WERI-Rb-1 (cell line): ENCODE measurements at regions not wholly inside any gene's neighbourhood (a gene's known extent, or its start where the extent isn't known, plus 50 kb on each side); places are given as distances from the start of the nearest gene placed in this dataset.

ENCODE experiments used
- DNase-seq: peaks from one replicate; pipeline ENCODE4 v3.0.0-alpha.2; 2020
- H3K27ac ChIP-seq: fragments of 250-450 bp; sonication (Bioruptor Pico); 2 replicates; pipeline ENCODE4 v1.5.1; 2020; ENCODE audit warnings: mild to moderate bottlenecking, moderate library complexity
- H3K27me3 ChIP-seq: fragments of 250-450 bp; sonication (Bioruptor Pico); 2 replicates; pipeline ENCODE4 v1.5.1; 2021; ENCODE audit warnings: mild to moderate bottlenecking, low read depth, moderate library complexity; ENCODE audit not compliant: insufficient read depth, severe bottlenecking
- H3K36me3 ChIP-seq: fragments of 250-450 bp; sonication (Bioruptor Pico); 2 replicates; pipeline ENCODE4 v1.5.1; 2020; ENCODE audit warnings: mild to moderate bottlenecking, moderate library complexity
- H3K4me3 ChIP-seq: 2 replicates; pipeline ENCODE4 v1.5.1; 2011; ENCODE audit warnings: low read depth, mild to moderate bottlenecking, control low read depth, low read length
- H3K9me3 ChIP-seq: fragments of 250-450 bp; sonication (Bioruptor Pico); 2 replicates; pipeline ENCODE4 v1.5.1; 2021; ENCODE audit warnings: mild to moderate bottlenecking, moderate library complexity; ENCODE audit not compliant: severe bottlenecking
- CTCF ChIP-seq: IDR thresholded peaks from 2 replicates; pipeline ENCODE4 v1.5.1; 2011; ENCODE audit warnings: low read depth, mild to moderate bottlenecking, control low read depth, inconsistent platforms, low read length

- TF ChIP-seq CTCF, result no peak
- H3K4me3 ChIP-seq, result no peak overlapping the region
- H3K36me3 ChIP-seq, result no peaks in the 10 kb centered on the region
- DNase-seq, result no peak
- H3K27me3 ChIP-seq, result no peaks in the 10 kb centered on the region
- no peak overlapping the region for H3K27ac ChIP-seq
- no peaks in the 10 kb centered on the region for H3K9me3 ChIP-seq
Observed at GRCh38 chr2:6231166-6231565, 539.0 kb downstream of the SOX11 start.

- H3K4me3 ChIP-seq, result no peak overlapping the region
- DNase-seq, result no peak
- no peaks in the 10 kb centered on the region for H3K27me3 ChIP-seq
- H3K9me3 ChIP-seq, result peaks cover 2% of the 10 kb centered on the region
- no peak for TF ChIP-seq CTCF
- no peak overlapping the region for H3K27ac ChIP-seq
- no peaks in the 10 kb centered on the region for H3K36me3 ChIP-seq
Observed at GRCh38 chr2:6233993-6234392, 541.8 kb downstream of the SOX11 start.

- TF ChIP-seq CTCF, result no peak
- DNase-seq, result no peak
- H3K27ac ChIP-seq, result no peak overlapping the region
- no peaks in the 10 kb centered on the region for H3K36me3 ChIP-seq
- H3K9me3 ChIP-seq, result peaks cover 5% of the 10 kb centered on the region
- no peak overlapping the region for H3K4me3 ChIP-seq
- no peaks in the 10 kb centered on the region for H3K27me3 ChIP-seq
Observed at GRCh38 chr2:6234702-6235101, 542.5 kb downstream of the SOX11 start.

DNA sequence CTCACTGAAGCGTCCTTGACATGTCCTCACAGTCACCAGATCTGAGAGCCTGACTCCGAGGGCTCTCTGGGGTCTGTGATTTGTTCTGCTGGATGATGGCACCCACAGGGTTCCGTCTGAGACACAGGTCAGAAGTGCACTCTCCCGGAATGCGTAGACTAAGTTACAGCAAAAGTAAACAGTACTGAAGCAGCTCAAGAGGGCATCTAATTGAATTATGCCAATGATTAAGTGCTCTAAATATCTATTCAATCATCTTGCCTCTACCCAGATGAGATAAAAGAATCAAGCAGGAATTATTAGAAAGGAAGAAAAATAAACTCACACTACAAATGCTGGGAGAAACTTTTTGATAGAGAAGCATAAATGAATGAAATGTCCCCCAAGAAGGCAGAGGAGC, 544.1 kb downstream of the SOX11 start:
- no peak for DNase-seq
- Histone ChIP-seq H3K36me3 (no peaks in the 10 kb centered on the region), H3K4me3 (no peak overlapping the region), H3K27ac (no peak overlapping the region), H3K27me3 (no peaks in the 10 kb centered on the region), H3K9me3 (peaks cover 5% of the 10 kb centered on the region)
- no peak for TF ChIP-seq CTCF

DNA sequence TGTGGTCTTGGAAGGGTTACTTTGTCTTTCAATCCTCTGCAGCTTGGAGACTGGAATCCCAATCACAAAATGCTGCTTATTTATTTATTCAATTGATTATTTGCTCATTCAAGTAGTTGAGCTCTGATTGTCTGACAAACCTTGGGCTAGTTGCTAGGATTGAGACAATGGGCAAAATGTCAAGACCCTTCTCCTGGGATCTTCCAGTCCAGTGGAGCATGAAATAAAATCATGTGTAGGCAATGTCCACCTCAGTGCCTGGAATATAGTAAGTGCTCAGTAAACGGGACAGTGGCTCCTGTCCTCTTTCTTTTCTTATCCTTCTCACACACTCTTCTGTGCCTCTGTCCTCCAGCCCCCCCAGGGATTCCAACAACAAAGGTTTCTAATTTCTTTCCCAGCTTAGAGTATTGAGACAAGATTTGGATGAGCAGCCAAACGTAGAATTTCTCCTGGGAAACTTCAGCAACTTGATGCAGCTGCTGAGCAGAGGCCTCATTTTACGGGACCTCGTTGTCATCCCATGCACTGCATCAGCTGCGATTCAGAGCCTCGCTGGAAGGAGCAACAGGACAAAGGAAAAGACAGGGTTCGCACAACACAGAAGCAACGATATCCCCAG, 545.0 kb downstream of the SOX11 start:
- H3K9me3 ChIP-seq, result peaks cover 5% of the 10 kb centered on the region
- no peak for TF ChIP-seq CTCF

GRCh38 chr2:6249557-6249956, 557.4 kb downstream of the SOX11 start:
- H3K4me3 ChIP-seq, result no peak overlapping the region
- H3K27me3 ChIP-seq, result no peaks in the 10 kb centered on the region
- no peak overlapping the region for H3K27ac ChIP-seq
- H3K36me3 ChIP-seq, result no peaks in the 10 kb centered on the region
- no peak for TF ChIP-seq CTCF
- H3K9me3 ChIP-seq, result no peaks in the 10 kb centered on the region
- DNase-seq, result no peak

More for the DNA sequence above, 545.0 kb downstream of the SOX11 start:
- no peak overlapping the region for H3K4me3 ChIP-seq
- no peak for DNase-seq
- H3K27ac ChIP-seq, result no peak overlapping the region
- no peaks in the 10 kb centered on the region for H3K36me3 ChIP-seq
- no peaks in the 10 kb centered on the region for H3K27me3 ChIP-seq
